GM21619 (cell line): ENCODE measurements at regions not wholly inside any gene's neighbourhood (a gene's known extent, or its start where the extent isn't known, plus 50 kb on each side); places are given as distances from the start of the nearest gene placed in this dataset.
"Not testable (repeated sequence)": the region's sequence is repeated elsewhere in the genome, so short reads cannot be mapped to it uniquely, and the experiment has no call there.

Experiments
- ATAC-seq: cut with Tn5 transposase; IDR thresholded peaks from one replicate; pipeline ENCODE4 v1.9.1; 2021; ENCODE audit not compliant: unreplicated experiment

DNA sequence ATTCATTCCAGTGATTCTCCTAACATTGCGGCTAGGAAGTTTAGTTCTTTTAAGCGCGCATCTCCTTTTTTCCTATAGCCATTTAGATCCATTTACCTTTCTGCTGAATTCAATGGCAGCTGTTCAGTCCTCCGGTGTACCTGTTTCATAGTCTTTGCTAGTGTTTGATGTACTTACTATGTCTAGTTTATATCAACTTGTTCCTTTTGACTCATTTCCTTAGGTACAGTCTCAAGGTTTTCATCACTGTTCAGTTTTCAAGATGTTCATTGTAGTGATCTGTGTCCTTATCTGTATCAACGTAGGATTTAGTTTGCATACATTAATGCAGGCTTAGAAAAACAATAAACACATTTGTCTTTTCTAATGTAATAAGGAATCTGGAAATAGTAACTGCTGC is 59.0 kb upstream of the MBNL1 start:
- ATAC-seq, result no peak

DNA sequence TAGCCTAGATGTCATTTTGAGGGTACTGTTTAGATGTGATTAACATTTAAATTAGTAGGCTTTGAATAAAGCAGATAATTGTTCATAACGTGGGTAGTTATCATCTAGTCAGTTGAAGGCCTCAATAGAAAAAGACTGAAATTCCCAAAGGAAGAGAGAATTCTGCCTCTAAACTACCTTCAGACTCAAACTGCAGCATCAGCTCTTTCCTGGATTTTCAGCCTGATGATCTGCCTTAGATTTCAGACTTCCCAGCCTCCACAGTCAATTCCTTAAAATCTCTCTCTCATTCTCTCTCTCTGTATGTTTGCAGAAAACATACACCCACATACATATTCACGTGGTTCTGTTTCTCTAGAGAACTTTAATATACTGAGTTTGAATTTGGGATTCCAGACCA is 58.0 kb upstream of the MBNL1 start:
- ATAC-seq, result no peak

DNA sequence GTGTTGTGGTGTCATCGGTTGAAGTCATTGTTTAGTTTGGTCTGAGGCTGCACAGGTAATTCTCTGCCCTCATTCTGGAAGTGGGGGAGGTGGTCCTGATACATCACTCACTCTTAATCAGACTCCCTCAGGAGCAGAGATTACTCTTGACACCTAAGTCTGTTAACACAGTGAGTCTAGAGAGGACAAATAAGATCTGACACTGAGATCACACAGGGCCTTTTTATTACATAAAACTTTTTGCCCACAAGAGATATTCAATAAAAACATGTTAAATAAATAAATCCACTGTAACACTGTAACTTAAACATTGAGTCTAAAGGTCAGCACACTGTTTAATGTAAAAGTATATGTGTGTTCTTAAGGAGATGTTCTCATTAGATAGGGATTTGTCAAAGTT is 57.1 kb upstream of the MBNL1 start:
- no peak for ATAC-seq

DNA sequence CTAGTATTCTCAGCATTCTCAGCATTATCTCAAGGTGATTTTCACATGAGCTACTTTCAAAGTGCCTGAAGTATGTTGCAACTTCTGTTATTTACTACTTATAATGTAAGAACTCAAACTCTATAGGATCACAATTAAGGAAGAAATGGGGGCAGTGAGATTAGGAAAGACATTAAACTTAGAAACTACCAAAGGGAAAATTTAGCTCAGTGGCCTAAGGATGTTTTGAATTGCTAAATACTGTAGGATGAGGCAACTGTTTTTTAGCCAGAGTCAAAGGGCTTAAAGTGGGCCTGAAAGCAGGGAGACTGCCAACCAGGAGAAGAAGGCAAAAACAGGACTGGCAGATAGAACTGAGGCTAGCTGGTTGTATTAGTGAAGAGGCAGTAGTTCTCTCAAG is 55.5 kb upstream of the MBNL1 start:
- ATAC-seq, result no peak

DNA sequence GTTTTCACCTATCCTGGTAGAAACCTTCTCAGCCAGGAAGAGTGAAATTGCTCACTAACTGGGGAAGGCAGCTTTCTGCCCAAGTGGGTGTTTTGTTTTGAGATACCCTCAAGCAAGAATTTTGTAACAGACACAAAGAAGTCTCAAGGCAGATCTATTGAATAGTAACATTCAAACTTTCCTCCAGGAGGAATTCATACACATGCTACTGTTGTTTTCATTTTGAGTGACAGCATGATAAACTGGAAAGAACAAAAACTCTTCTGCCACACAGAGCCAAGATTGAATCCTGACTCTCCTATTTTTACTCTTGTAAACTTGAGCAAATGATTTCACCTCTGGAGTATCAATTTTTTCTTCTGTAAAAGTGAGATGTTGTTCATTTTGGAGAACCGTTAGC is 54.8 kb upstream of the MBNL1 start:
- ATAC-seq, result no peak

DNA sequence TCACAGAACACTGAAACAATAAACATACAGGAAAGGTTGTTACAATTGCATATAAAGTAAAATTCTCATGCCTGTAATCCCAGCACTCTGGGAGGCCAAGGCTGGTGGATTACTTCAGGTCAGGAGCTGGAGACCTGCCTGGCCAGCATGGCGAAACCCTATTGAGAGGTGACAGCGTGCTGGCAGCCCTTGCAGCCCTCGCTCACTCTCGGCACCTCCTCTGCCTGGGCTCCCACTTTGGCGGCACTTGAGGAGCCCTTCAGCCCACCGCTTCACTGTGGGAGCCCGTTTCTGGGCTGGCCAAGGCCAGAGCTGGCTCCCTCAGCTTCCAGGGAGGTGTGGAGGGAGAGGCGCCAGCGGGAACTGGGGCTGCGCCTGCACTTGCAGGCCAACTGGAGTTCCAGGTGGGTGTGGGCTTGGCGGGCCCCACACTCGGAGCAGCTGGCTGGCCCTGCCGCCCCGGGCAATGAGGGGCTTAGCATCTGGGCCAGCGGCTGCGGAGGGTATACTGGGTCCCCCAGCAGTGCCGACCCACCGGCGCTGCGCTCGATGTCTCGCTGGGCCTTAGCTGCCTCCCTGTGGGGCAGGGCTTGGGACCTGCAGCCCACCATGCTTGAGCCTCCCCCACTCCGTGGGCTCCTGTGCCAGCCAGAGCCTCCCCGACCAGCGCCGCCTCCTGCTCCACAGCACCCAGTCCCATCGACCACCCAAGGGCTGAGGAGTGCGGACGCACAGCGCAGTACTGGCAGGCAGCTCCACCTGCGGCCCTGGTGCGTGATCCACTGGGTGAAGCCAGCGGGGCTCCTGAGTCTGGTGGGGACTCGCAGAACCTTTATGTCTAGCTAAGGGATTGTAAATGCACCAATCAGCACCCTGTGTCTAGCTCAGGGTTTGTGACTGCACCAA is 51.5 kb upstream of the MBNL1 start:
- ATAC-seq, result not testable (repeated sequence)

DNA sequence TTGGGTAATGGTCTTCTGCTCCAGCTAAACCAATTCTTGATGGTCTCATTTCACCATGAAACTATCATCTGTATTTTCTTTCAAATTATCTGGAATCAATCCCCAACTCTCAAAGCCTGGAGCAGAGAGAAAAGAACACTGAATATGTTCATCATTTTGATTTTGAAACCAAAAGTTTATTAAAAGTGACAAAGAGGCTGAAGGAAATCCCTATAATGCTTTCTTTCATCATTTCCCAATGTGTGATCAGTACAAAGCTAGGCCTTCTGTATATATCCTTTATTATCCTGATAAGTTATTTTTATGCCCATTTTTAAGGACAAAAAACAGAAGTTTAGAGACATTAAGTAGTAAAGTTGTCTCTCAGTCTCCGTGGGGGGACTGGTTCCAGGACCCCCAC is 50.1 kb upstream of the MBNL1 start:
- ATAC-seq, result no peak
